HG02678 (cell line): ENCODE measurements at regions not wholly inside any gene's neighbourhood (a gene's known extent, or its start where the extent isn't known, plus 50 kb on each side); places are given as distances from the start of the nearest gene placed in this dataset.
"Not testable (repeated sequence)": the region's sequence is repeated elsewhere in the genome, so short reads cannot be mapped to it uniquely, and the experiment has no call there.

Source experiments
- ATAC-seq: cut with Tn5 transposase; IDR thresholded peaks from one replicate; pipeline ENCODE4 v1.9.1; 2021; ENCODE audit warnings: mild to moderate bottlenecking, moderate library complexity; ENCODE audit not compliant: unreplicated experiment

- no peak for ATAC-seq
These were observed 836.5 kb upstream of the SEMA6D start for GRCh38 chr15:46880791-46881190.

DNA sequence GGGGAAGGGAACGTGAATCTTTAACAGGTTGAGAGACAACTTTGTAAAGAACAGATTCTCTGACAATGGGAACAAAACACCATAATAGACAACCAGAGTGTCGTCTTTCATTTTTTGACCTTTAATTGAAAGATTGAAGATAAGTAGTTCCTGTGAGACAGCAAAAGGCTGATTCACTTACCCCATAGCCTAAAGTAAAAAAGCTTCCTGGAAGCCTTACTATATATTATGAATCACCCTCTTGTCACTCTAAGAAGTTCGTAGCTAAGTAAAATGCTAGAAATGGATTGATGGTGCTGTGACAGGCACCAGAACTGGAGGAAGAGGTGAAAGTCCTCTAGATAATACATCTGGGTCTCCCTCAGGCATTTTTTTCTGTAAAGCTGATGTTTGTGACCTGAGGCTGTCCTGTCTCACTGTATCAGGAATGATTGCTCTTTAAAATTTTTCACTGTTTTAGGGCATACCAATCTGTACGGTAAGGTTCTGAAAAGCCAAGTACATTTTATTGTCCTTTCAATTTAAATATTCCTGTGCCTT is 824.6 kb upstream of the SEMA6D start:
- ATAC-seq = no peak

- no peak for ATAC-seq
These were observed 822.7 kb upstream of the SEMA6D start for GRCh38 chr15:46894644-46895043.

- no peak for ATAC-seq
These were observed 820.0 kb upstream of the SEMA6D start for GRCh38 chr15:46897266-46897665.

- ATAC-seq = no peak
These were observed 816.3 kb upstream of the SEMA6D start for GRCh38 chr15:46901001-46901400.

DNA sequence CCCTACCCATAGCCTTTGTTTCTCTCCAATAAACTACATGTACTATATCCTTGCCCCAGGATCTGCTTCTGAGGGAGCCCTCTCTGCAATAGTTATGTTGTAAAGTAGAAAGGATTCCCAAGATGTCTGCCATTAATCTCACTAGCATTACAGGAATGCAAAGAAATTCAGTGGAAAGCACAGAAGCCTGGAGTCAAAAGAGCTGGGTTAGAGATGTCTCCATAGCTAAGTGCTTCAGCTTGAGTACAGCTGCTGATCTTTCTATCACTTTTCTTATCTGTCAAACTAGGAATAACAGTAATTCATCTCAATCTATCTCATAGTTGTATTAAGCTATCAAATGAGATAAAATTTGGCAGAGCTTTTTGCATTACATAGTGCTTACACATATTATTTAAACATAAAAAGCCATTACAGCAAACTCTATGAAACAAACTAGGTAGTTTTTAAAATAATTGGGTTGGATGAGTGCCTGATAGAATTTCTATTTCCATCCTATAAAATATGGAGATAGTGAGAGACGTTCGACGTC is 799.5 kb upstream of the SEMA6D start:
- no peak for ATAC-seq

- no peak for ATAC-seq
These were observed 798.7 kb upstream of the SEMA6D start for GRCh38 chr15:46918462-46919140.

DNA sequence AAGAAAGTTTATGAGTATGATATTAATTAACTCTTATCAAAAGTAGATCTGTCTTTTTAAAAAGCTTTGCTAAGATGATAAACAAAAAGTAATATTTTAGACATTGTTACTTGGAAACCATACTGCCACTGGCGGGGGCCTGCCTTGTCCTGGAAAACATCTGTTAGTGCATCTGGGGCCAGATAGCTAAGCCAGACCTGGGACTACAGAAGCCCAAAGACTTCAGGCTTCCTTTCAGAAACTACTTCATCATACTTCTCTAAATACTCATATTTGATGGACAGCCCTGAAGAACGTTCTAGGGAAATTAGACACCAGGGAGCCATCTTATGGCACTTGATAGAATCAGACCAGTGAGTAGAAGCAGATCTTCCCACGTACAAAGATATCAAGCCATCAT is 795.4 kb upstream of the SEMA6D start:
- no peak for ATAC-seq

DNA sequence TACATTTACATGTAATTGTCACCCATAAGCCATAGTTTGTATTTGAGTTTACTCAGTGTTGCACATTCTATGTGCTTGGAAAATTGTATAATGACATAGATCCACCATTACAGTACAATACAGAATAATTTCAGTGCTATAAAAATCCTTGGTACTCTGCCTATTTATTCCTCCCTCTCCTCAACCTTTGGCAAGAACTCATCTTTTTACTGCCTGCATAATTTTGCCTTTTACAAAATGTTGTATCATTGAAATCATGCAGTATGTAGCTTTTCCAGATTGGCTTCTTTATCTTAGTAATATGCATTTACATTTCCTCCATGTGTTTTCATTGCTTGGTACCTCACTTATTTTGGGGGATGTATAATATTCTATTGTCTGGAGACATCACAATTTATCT is 786.9 kb upstream of the SEMA6D start:
- no peak for ATAC-seq

- no peak for ATAC-seq
These were observed 784.0 kb upstream of the SEMA6D start for GRCh38 chr15:46933332-46933731.

- no peak for ATAC-seq
These were observed 782.5 kb upstream of the SEMA6D start for GRCh38 chr15:46934851-46935250.

GRCh38 chr15:46938169-46938568 is 779.1 kb upstream of the SEMA6D start:
- ATAC-seq = no peak

DNA sequence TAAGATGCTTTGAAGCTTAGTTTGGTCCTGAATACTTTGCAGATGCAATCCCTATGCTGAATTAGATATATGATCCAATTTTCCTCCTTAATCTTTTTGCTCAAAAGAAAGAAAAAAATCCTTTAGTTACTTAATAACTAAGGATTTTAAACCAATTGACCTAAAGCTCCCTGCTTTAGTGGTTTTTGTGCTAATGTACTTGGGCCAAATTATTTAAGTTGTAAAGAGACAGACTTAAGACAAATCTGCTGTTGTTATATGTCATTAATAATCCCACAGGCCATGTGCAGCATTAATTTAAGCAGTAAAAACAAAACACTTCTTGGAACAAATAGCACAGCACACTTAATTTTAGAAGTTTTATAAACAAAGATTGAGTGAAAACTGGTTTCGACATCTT is 776.1 kb upstream of the SEMA6D start:
- ATAC-seq = no peak

- ATAC-seq = no peak
These were observed 770.4 kb upstream of the SEMA6D start for GRCh38 chr15:46946953-46947352.

DNA sequence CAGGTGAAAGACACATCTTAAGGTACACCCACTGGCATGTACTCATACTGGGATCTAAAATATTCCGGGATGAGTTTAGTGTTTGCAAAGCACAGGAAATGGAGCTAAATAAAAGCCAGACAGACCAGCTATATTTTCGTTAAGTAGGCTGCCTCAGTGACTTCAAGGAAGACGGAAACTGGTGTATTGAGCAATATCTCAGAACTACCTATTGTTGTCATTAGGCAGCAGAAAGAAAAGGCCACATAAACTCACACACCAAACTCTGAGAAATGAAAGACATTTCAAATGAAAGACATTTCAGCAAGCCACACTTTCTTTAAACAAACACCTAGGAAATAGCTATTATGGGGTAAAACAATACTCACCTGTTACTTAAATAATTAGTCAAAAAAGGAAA is 761.7 kb upstream of the SEMA6D start:
- no peak for ATAC-seq

- ATAC-seq = no peak
These were observed 760.8 kb upstream of the SEMA6D start for GRCh38 chr15:46956456-46956855.

DNA sequence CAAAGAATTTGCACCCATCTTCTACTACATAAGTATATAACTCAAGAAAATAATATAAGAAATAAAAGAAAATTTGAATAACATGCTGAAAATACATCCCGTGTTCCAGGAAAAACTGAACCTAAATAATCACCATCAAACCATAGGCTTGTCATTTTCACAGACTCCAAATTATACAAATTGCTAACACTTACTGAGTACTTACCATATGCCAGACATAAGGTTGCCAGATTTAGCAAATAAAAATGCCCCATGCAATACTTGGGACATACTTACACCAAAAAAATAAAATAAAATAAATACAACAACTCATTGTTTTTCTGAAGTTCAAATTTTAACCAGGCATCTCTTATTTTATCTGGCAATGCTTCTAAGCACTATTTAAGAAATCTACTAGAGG is 760.4 kb upstream of the SEMA6D start:
- no peak for ATAC-seq

DNA sequence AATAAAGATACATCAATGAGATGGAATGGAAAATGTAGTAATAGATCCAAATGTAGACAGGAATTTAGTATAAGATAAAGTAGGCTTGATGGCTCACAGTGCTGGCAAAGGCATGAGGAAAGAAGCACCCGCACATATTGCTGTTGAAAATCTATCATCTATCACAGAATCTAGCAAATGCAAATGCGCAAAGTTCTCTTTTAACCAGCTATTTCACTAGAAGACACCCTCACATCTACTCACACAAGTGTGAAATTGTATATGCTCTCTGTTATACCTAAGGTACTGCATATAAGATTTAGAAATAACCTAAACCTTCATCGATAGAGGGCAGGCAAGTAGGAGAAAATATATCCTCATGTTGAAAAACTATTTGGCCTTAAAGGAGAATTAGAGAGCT is 756.7 kb upstream of the SEMA6D start:
- ATAC-seq = no peak

GRCh38 chr15:46961795-46962194 is 755.5 kb upstream of the SEMA6D start:
- ATAC-seq = no peak

GRCh38 chr15:46988055-46988454 is 729.2 kb upstream of the SEMA6D start:
- ATAC-seq = not testable (repeated sequence)

- ATAC-seq = no peak
These were observed 720.9 kb upstream of the SEMA6D start for GRCh38 chr15:46996359-46996758.

- ATAC-seq = no peak
These were observed 719.8 kb upstream of the SEMA6D start for GRCh38 chr15:46997501-46997900.

- ATAC-seq = no peak
These were observed 713.7 kb upstream of the SEMA6D start for GRCh38 chr15:47003568-47003967.
